ENCODE measurements at regions not wholly inside any gene's neighbourhood (a gene's known extent, or its start where the extent isn't known, plus 50 kb on each side); places are given as distances from the start of the nearest gene placed in this dataset.

DNA sequence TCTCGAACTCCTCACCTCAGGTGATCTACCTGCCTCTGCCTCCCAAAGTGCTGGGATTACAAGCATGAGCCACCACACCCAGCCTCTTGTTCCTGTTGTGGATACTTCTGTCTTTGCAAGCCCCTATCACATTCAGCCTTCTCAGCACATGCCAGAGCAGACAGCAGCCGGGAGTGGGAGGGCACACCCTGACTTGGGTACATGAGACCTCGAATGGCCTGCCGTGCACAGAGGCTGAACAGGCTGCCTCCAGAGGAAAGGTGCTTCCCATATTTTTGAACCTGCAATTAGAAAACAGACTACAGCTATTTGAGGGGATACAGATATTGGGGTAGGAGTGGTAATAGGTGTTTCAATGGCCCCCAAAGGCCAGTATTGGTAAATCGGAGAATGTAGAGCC, 307.3 kb upstream of the DIO3 start:
- intact Hi-C loops (cut with DNase I; ENCODE audit: low total_unique reads), result no loop called here
- DNase-seq, result no peak
- TF ChIP-seq EP300 (IDR thresholded peaks at IDR 0.05) (no peak), POLR2A (IDR thresholded peaks at IDR 0.05) (no peak)
- Histone ChIP-seq H3K9me3 (no peaks in the 10 kb centered on the region), H3K4me1 (no peaks in the 10 kb centered on the region), H3K27ac (no peak overlapping the region), H3K27me3 (peaks cover 0 to 40% (median 0%) of the 10 kb centered on the region in 3 donors), H3K4me3 (no peak overlapping the region), H3K36me3 (no peaks in the 10 kb centered on the region)
- 83 to 97% (median 86%) methylated on average over 5 of the region's 5 CpGs for WGBS, 5 donors

DNA sequence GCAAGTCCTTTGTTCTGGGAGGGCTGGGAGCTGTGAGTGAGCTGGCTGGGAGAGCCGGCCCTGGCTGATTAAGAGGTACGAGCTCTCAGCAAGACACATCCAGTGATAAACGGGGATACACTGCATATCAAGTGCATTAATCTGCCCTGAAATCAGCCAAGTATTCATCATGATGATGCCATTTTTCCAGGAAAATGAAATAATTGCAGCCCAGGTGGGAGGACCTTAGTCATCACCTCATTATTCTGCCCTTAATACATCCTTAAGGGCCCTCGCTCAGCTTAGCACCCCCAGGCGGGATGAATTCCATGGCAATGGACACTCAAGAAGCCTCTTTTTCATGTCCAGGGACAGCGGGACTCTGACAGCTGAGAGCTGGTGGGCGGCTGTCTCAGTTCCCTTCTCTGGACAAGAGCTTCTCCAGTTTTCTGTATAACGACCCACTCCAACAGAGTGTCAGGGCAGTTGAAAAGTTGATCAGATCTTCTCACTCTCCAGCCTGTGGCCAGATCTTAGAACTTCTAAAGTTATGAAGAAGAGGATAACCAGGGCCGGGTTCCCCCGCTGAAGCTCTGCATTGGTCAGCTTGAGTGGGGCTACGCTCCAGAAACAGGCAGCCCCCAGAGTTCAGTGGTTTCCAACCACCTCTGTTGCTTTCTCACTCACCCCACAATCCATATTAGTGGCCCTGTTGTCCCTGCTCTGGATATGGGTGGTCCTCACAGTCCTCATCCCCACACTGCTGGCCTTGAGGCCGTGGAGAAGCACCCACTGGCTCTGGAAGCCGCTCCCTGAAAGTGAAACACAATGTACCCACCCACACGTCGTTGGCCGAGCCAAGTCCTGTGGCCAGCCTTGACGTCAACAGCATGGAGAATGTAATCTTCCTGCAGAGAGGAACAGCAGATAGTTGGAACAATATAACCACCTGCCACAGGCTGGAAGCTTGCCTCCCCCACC, 306.2 kb upstream of the DIO3 start:
- Histone ChIP-seq H3K4me1 (no peaks in the 10 kb centered on the region), H3K4me3 (no peak overlapping the region), H3K27me3 (peaks cover 0 to 40% (median 0%) of the 10 kb centered on the region in 3 donors), H3K27ac (peak overlapping the region in 1 of 5 donors; percentile 1), H3K36me3 (no peaks in the 10 kb centered on the region), H3K9me3 (no peaks in the 10 kb centered on the region)
- TF ChIP-seq POLR2A (IDR thresholded peaks at IDR 0.05) (no peak), CTCF (IDR thresholded peaks at IDR 0.05) (no peak), POLR2AphosphoS5 (IDR thresholded peaks at IDR 0.05) (no peak), EP300 (IDR thresholded peaks at IDR 0.05) (no peak)
- peak in 1 of 2 donors; percentile 28 for DNase-seq
- 68 to 75% (median 74%) methylated on average over 17 of the region's 17 CpGs for WGBS, 5 donors
- intact Hi-C loops (cut with DNase I; ENCODE audit: low total_unique reads), result no loop called here

DNA sequence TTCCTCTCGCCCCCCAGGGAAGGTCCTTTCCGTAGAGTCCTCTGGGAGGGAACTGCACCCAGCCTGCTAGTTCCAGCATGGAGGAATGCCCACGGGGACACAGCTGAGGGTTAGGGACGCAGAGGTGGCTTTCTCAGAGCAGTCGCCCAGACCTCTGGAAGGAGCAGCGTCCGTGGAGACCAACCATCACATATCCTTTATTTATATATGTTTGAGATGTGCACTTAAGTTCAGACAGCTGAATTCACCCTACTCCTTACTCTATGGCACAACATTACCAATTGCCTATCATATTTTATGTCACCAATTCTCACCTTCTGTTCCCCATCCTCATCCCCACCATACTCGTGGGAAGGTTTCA, 305.6 kb upstream of the DIO3 start:
- no peak overlapping the region for H3K4me3 ChIP-seq
- DNase-seq, result no peak
- intact Hi-C loops (cut with DNase I; ENCODE audit: low total_unique reads), result no loop called here
- TF ChIP-seq POLR2AphosphoS5 (IDR thresholded peaks at IDR 0.05) (no peak), CTCF (IDR thresholded peaks at IDR 0.05) (no peak), POLR2A (IDR thresholded peaks at IDR 0.05) (no peak), EP300 (IDR thresholded peaks at IDR 0.05) (no peak)
- H3K9me3 ChIP-seq, result no peaks in the 10 kb centered on the region
- H3K27ac ChIP-seq, result no peak overlapping the region
- no peaks in the 10 kb centered on the region for H3K4me1 ChIP-seq
- no peaks in the 10 kb centered on the region for H3K36me3 ChIP-seq
- peaks cover 0 to 34% (median 0%) of the 10 kb centered on the region in 3 donors for H3K27me3 ChIP-seq
- 69 to 83% (median 78%) methylated on average over 8 of the region's 8 CpGs for WGBS, 5 donors

DNA sequence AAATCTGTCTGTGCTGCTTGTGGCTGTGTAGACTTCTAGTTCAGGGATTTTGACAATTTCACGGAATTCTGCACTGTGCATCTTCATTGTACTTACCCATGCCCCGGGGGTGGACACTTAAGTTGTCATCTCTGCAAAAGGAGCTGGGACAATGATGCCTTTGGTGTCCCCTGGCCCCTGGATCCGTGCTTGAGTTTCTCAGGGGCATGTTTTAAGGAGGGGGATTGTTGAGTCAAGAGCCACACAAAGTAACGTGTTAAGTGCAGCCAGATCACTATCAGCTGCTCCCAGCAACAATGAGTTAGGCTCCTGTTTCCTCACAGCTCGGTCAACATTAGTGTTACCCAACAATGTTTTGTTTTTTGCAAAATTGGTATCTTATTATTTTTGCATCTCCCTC, 305.0 kb upstream of the DIO3 start:
- Histone ChIP-seq H3K27me3 (peaks cover 0 to 29% (median 0%) of the 10 kb centered on the region in 3 donors), H3K36me3 (no peaks in the 10 kb centered on the region), H3K4me1 (no peaks in the 10 kb centered on the region), H3K9me3 (no peaks in the 10 kb centered on the region), H3K27ac (no peak overlapping the region), H3K4me3 (no peak overlapping the region)
- intact Hi-C loops (cut with DNase I; ENCODE audit: low total_unique reads), result no loop called here
- TF ChIP-seq POLR2AphosphoS5 (IDR thresholded peaks at IDR 0.05) (no peak), EP300 (IDR thresholded peaks at IDR 0.05) (no peak), CTCF (IDR thresholded peaks at IDR 0.05) (no peak), POLR2A (IDR thresholded peaks at IDR 0.05) (no peak)
- WGBS, 5 donors, result 36 to 49% (median 43%) methylated on average over 5 of the region's 5 CpGs
- DNase-seq, result no peak

DNA sequence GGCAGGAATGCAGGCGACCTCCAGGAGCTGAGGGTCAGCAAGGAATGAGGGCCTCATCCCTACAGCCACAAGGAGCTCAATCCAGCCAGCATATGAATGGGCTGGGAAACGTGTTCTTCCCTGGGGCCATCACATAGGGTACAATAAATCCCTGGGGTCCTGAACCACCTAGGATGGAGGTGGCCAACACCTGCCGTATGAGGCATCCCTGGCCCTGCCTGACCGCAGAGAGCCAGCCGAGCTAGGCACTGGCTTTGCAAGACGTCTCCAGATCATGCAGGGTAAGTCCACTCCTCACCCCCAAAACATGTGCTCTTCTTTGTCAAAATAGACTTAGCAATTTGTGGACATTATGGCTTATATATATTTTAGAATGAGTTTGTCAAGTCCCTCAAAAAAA, 303.7 kb upstream of the DIO3 start:
- Histone ChIP-seq H3K9me3 (peaks cover 0 to 8% (median 7%) of the 10 kb centered on the region in 4 donors), H3K4me3 (no peak overlapping the region), H3K4me1 (no peaks in the 10 kb centered on the region), H3K27me3 (peaks cover 0 to 16% (median 0%) of the 10 kb centered on the region in 3 donors), H3K36me3 (no peaks in the 10 kb centered on the region), H3K27ac (no peak overlapping the region)
- TF ChIP-seq POLR2AphosphoS5 (IDR thresholded peaks at IDR 0.05), result no peak
- no peak for TF ChIP-seq POLR2A (IDR thresholded peaks at IDR 0.05)
- no peak for TF ChIP-seq CTCF (IDR thresholded peaks at IDR 0.05)
- TF ChIP-seq EP300 (IDR thresholded peaks at IDR 0.05), result no peak
- intact Hi-C loops (cut with DNase I; ENCODE audit: low total_unique reads), result no loop called here
- WGBS, 5 donors, result 69 to 78% (median 73%) methylated on average over 5 to 6 of the region's 6 CpGs
- no peak for DNase-seq
